SK-N-SH (cell line): ENCODE measurements at regions not wholly inside any gene's neighbourhood (a gene's known extent, or its start where the extent isn't known, plus 50 kb on each side); places are given as distances from the start of the nearest gene placed in this dataset.
A peak's percentile ranks its signal among the peaks of the same experiment; 100 is the strongest.

Experiments
- CHD2 ChIP-seq: fragments of 150-350 bp; IDR thresholded peaks from 2 replicates; pipeline ENCODE4 v1.6.1; 2018; ENCODE audit warnings: low read length; ENCODE audit not compliant: partially characterized antibody
- CTCF ChIP-seq: fragments of 200-600 bp; sonication (generic); IDR thresholded peaks from 2 replicates; pipeline ENCODE4 v1.6.1; 2017; ENCODE audit warnings: antibody characterized with exemption, mild to moderate bottlenecking, moderate library complexity
- ELF1 ChIP-seq: IDR thresholded peaks from 2 replicates; pipeline ENCODE4 v1.4.0; 2012
- GABPA ChIP-seq: IDR thresholded peaks from 2 replicates; pipeline ENCODE4 v1.4.0; 2012; ENCODE audit warnings: low read depth, mild to moderate bottlenecking
- GATA2 ChIP-seq: sonication (generic); formaldehyde crosslinking; IDR thresholded peaks from 2 replicates; pipeline ENCODE4 v1.5.0; 2020; ENCODE audit warnings: mild to moderate bottlenecking, missing genetic modification reagents
- JUND ChIP-seq: IDR thresholded peaks from 2 replicates; pipeline ENCODE4 v1.4.0; 2012
- MEF2A ChIP-seq: IDR thresholded peaks from 2 replicates; pipeline ENCODE4 v1.4.0; 2012; ENCODE audit warnings: low read depth, borderline replicate concordance
- MXI1 ChIP-seq: IDR thresholded peaks from 2 replicates; pipeline ENCODE4 v1.6.1; 2012; ENCODE audit warnings: mild to moderate bottlenecking, low read depth, low read length, improper control_type of control experiment
- PBX3 ChIP-seq: IDR thresholded peaks from 2 replicates; pipeline ENCODE4; 2012
- POLR2AphosphoS5 ChIP-seq: IDR thresholded peaks from 2 replicates; pipeline ENCODE4 v1.6.1; 2012; ENCODE audit warnings: low read depth, low read length
- RAD21 ChIP-seq: IDR thresholded peaks from 2 replicates; pipeline ENCODE4 v1.6.1; 2012; ENCODE audit warnings: mild to moderate bottlenecking, low read length
- RCOR1 ChIP-seq: fragments of 150-350 bp; IDR thresholded peaks from 2 replicates; pipeline ENCODE4 v1.6.1; 2017; ENCODE audit warnings: antibody characterized with exemption, low read length
- RFX5 ChIP-seq: IDR thresholded peaks from 2 replicates; pipeline ENCODE4 v1.6.1; 2012; ENCODE audit warnings: mild to moderate bottlenecking, improper control_type of control experiment, low read length
- RXRA ChIP-seq: IDR thresholded peaks from 2 replicates; pipeline ENCODE4 v1.4.0; 2012; ENCODE audit warnings: low read depth, mild to moderate bottlenecking, borderline replicate concordance
- SIN3A ChIP-seq: IDR thresholded peaks from 2 replicates; pipeline ENCODE4 v1.6.1; 2012; ENCODE audit warnings: low read depth, mild to moderate bottlenecking, low read length, moderate library complexity, borderline replicate concordance
- TAF1 ChIP-seq: IDR thresholded peaks from 2 replicates; pipeline ENCODE4 v1.6.1; 2012; ENCODE audit warnings: low read depth, mild to moderate bottlenecking, low read length, moderate library complexity, borderline replicate concordance
- TEAD4 ChIP-seq: IDR thresholded peaks from 2 replicates; pipeline ENCODE4 v1.4.0; 2012; ENCODE audit warnings: mild to moderate bottlenecking, borderline replicate concordance; ENCODE audit not compliant: insufficient read depth
- USF2 ChIP-seq: fragments of 150-350 bp; IDR thresholded peaks from 2 replicates; pipeline ENCODE4 v1.6.1; 2017; ENCODE audit warnings: antibody characterized with exemption, low read length, low read depth, borderline replicate concordance
- TF ChIP-seq, protein P1 (sequence below): IDR thresholded peaks from 2 replicates; pipeline ENCODE4 v1.6.1; 2012; ENCODE audit warnings: mild to moderate bottlenecking, low read depth, low read length, moderate library complexity

DNA sequence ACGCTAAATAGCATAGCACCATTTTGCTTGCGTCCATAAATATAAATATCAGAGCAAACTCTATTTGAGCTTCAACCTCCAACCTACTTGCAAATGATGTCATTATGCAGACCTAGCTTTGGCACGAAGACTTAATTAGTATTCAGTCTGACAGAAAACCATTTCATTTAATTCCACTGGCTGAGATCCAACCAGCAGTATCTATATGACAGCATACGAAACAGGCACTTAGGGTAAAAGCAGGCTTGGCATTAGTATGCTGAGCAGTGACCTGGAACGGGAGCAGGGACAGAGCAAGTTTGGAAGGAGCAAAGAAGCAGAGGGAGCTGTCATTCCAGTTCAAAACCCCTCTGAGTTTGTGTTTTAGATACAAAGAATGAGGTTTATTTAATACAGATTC is 312.5 kb upstream of the CHRM2 start (continued):
- TF ChIP-seq POLR2AphosphoS5 (0 out of 2 replicates have a peak, but pooled peaks have one; percentile 24), RXRA (no peak), CTCF (no peak), ELF1 (no peak), SIN3A (no peak), GABPA (no peak), RAD21 (peak; percentile 45), PBX3 (no peak), RFX5 (peak; percentile 14; the same call in 1 of the 2 replicates), GATA2 (peak; percentile 90), TAF1 (no peak), MEF2A (no peak), TEAD4 (no peak), USF2 (no peak), JUND (no peak), MXI1 (peak; percentile 71; the same call in 1 of the 2 replicates), RCOR1 (peak; percentile 91), CHD2 (peak; percentile 81)
- TF ChIP-seq, protein P1, sequence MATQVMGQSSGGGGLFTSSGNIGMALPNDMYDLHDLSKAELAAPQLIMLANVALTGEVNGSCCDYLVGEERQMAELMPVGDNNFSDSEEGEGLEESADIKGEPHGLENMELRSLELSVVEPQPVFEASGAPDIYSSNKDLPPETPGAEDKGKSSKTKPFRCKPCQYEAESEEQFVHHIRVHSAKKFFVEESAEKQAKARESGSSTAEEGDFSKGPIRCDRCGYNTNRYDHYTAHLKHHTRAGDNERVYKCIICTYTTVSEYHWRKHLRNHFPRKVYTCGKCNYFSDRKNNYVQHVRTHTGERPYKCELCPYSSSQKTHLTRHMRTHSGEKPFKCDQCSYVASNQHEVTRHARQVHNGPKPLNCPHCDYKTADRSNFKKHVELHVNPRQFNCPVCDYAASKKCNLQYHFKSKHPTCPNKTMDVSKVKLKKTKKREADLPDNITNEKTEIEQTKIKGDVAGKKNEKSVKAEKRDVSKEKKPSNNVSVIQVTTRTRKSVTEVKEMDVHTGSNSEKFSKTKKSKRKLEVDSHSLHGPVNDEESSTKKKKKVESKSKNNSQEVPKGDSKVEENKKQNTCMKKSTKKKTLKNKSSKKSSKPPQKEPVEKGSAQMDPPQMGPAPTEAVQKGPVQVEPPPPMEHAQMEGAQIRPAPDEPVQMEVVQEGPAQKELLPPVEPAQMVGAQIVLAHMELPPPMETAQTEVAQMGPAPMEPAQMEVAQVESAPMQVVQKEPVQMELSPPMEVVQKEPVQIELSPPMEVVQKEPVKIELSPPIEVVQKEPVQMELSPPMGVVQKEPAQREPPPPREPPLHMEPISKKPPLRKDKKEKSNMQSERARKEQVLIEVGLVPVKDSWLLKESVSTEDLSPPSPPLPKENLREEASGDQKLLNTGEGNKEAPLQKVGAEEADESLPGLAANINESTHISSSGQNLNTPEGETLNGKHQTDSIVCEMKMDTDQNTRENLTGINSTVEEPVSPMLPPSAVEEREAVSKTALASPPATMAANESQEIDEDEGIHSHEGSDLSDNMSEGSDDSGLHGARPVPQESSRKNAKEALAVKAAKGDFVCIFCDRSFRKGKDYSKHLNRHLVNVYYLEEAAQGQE, result no peak
